H9 (cell line): ENCODE measurements at regions not wholly inside any gene's neighbourhood (a gene's known extent, or its start where the extent isn't known, plus 50 kb on each side); places are given as distances from the start of the nearest gene placed in this dataset.

Experiments
- DNase-seq: peaks from one replicate; pipeline ENCODE4 v3.0.0-alpha.2; 2017
- H2AFZ ChIP-seq: one replicate; pipeline ENCODE4 v1.6.1; 2013; ENCODE audit warnings: mild to moderate bottlenecking, low read length, control low read depth, moderate library complexity
- H2AK5ac ChIP-seq: 2 replicates; pipeline ENCODE4 v1.6.1; 2013; ENCODE audit warnings: low read length, control low read depth, mixed read lengths; ENCODE audit not compliant: insufficient read length
- H2BK120ac ChIP-seq: one replicate; pipeline ENCODE4 v1.6.1; 2013; ENCODE audit warnings: low read depth, mild to moderate bottlenecking, low read length, control low read depth, inconsistent platforms; ENCODE audit not compliant: poor library complexity, severe bottlenecking
- H2BK12ac ChIP-seq: 2 replicates; pipeline ENCODE4 v1.6.1; 2013; ENCODE audit warnings: low read length, control low read depth, mixed read lengths, low read depth; ENCODE audit not compliant: insufficient read length
- H2BK15ac ChIP-seq: 2 replicates; pipeline ENCODE4 v1.6.1; 2013; ENCODE audit warnings: low read depth, low read length, control low read depth
- H2BK20ac ChIP-seq: one replicate; pipeline ENCODE4 v1.6.1; 2013; ENCODE audit warnings: low read depth, mild to moderate bottlenecking, low read length, control low read depth, inconsistent platforms; ENCODE audit not compliant: poor library complexity, severe bottlenecking
- H2BK5ac ChIP-seq: 2 replicates; pipeline ENCODE4 v1.6.1; 2013; ENCODE audit warnings: low read length, control low read depth, mixed read lengths; ENCODE audit not compliant: insufficient read length
- H3K14ac ChIP-seq: 2 replicates; pipeline ENCODE4 v1.6.1; 2013; ENCODE audit warnings: low read length, control low read depth; ENCODE audit not compliant: insufficient read depth
- H3K18ac ChIP-seq: 2 replicates; pipeline ENCODE4 v1.6.1; 2013; ENCODE audit warnings: low read depth, mild to moderate bottlenecking, mixed read lengths, low read length, control low read depth; ENCODE audit not compliant: insufficient read length
- H3K23ac ChIP-seq: 2 replicates; pipeline ENCODE4 v1.6.1; 2013; ENCODE audit warnings: low read length, control low read depth, mixed read lengths, low read depth; ENCODE audit not compliant: insufficient read length
- H3K23me2 ChIP-seq: 2 replicates; pipeline ENCODE4 v1.6.1; 2013; ENCODE audit warnings: low read depth, mild to moderate bottlenecking, mixed read lengths, low read length, control low read depth; ENCODE audit not compliant: insufficient read length, poor library complexity, severe bottlenecking
- H3K27ac ChIP-seq: 2 replicates; pipeline ENCODE4 v1.5.1; 2013; ENCODE audit warnings: low read length, control low read depth, mixed read lengths, low read depth; ENCODE audit not compliant: insufficient read length
- H3K27me3 ChIP-seq: 2 replicates; pipeline ENCODE4 v1.6.1; 2013; ENCODE audit warnings: low read length, control low read depth, inconsistent platforms; ENCODE audit not compliant: insufficient read depth
- H3K4ac ChIP-seq: 2 replicates; pipeline ENCODE4 v1.6.1; 2013; ENCODE audit warnings: low read depth, mild to moderate bottlenecking, control low read depth, inconsistent platforms, low read length, moderate library complexity
- H3K4me1 ChIP-seq: 2 replicates; pipeline ENCODE4 v1.6.1; 2013; ENCODE audit warnings: low read length, control low read depth, inconsistent platforms; ENCODE audit not compliant: insufficient read depth
- H3K4me2 ChIP-seq: 2 replicates; pipeline ENCODE4 v1.6.1; 2013; ENCODE audit warnings: low read length, control low read depth, mixed read lengths; ENCODE audit not compliant: insufficient read length, insufficient read depth
- H3K56ac ChIP-seq: 2 replicates; pipeline ENCODE4 v1.6.1; 2013; ENCODE audit warnings: low read depth, mild to moderate bottlenecking, mixed read lengths, low read length, control low read depth; ENCODE audit not compliant: insufficient read length
- H3K79me1 ChIP-seq: 2 replicates; pipeline ENCODE4 v1.6.1; 2013; ENCODE audit warnings: low read depth, mild to moderate bottlenecking, moderate library complexity, low read length, control low read depth, inconsistent platforms; ENCODE audit not compliant: insufficient read depth, poor library complexity, severe bottlenecking
- H3K79me2 ChIP-seq: 2 replicates; pipeline ENCODE4 v1.6.1; 2013; ENCODE audit warnings: low read length, control low read depth, inconsistent platforms; ENCODE audit not compliant: insufficient read depth
- H3K9ac ChIP-seq: 2 replicates; pipeline ENCODE4 v1.6.1; 2013; ENCODE audit warnings: low read length, control low read depth, mixed read lengths; ENCODE audit not compliant: insufficient read length; ENCODE audit errors: extremely low read depth
- H3K9me3 ChIP-seq: one replicate; pipeline ENCODE4 v1.6.1; 2013; ENCODE audit warnings: low read depth, low read length, inconsistent platforms; ENCODE audit not compliant: control insufficient read depth
- H3T11ph ChIP-seq: one replicate; pipeline ENCODE4 v1.6.1; 2013; ENCODE audit warnings: mild to moderate bottlenecking, low read length, control low read depth, inconsistent platforms
- H4K20me1 ChIP-seq: one replicate; pipeline ENCODE4 v1.6.1; 2013; ENCODE audit not compliant: control insufficient read depth, insufficient read length, insufficient read depth
- H4K5ac ChIP-seq: 2 replicates; pipeline ENCODE4 v1.6.1; 2013; ENCODE audit warnings: low read depth, mild to moderate bottlenecking, mixed read lengths, low read length, control low read depth; ENCODE audit not compliant: insufficient read length
- H4K8ac ChIP-seq: replicated peaks from 2 replicates; pipeline ENCODE4 v1.6.1; 2013; ENCODE audit warnings: low read length, control low read depth, mixed read lengths, low read depth; ENCODE audit not compliant: insufficient read length
- H4K91ac ChIP-seq: 2 replicates; pipeline ENCODE4 v1.6.1; 2013; ENCODE audit warnings: low read depth, mild to moderate bottlenecking, moderate library complexity, mixed read lengths, low read length, control low read depth; ENCODE audit not compliant: insufficient read length
- H3K27ac Mint-ChIP-seq, 3 experiments: 2 replicates in 2 of 3; 3 replicates in 1 of 3; pipeline ENCODE4 v1.8.0; 2020 to 2021; ENCODE audit warnings: mixed read lengths in 3 of 3, mild to moderate bottlenecking in 1 of 3, moderate library complexity in 1 of 3
- H3K27me3 Mint-ChIP-seq: 2 replicates; pipeline ENCODE4 v1.8.0; 2021; ENCODE audit warnings: low read depth, mild to moderate bottlenecking, moderate library complexity, mixed read lengths
- H3K36me3 Mint-ChIP-seq, 3 experiments: 2 replicates in 2 of 3; 3 replicates in 1 of 3; pipeline ENCODE4 v1.8.0; 2020 to 2021; ENCODE audit warnings: low read depth in 3 of 3, mixed read lengths in 3 of 3; ENCODE audit not compliant: insufficient read depth in 1 of 3
- H3K4me1 Mint-ChIP-seq, 2 experiments: 2 replicates each; pipeline ENCODE4 v1.8.0; 2020; ENCODE audit warnings: mixed read lengths in 2 of 2
- H3K4me3 Mint-ChIP-seq, 2 experiments: 2 replicates in 1 of 2; 3 replicates in 1 of 2; pipeline ENCODE4 v1.8.0; 2020 to 2021; ENCODE audit warnings: mild to moderate bottlenecking in 2 of 2, mixed read lengths in 2 of 2, moderate library complexity in 1 of 2
- H3K9me3 Mint-ChIP-seq, 2 experiments: 2 replicates in 1 of 2; 3 replicates in 1 of 2; pipeline ENCODE4 v1.8.0; 2020; ENCODE audit warnings: mild to moderate bottlenecking in 2 of 2, mixed read lengths in 2 of 2, moderate library complexity in 1 of 2
- CTCF ChIP-seq: fragments of 200-600 bp; sonication (generic); conservative IDR thresholded peaks from 3 replicates; pipeline ENCODE4 v1.8.0; 2021; ENCODE audit warnings: antibody characterized with exemption, mild to moderate bottlenecking
- WGBS: extraction: QIAGEN DNeasy Blood & Tissue Kit; methylation state at CpG from one replicate; pipeline ENCODE4 v1.1.7; 2013; ENCODE audit warnings: missing lambda C conversion rate, low lambda C conversion rate, mixed read lengths; ENCODE audit not compliant: insufficient read length; ENCODE audit errors: extremely low coverage; 5-methylcytosine and 5-hydroxymethylcytosine counted together

- Histone ChIP-seq H3K4me1 (no peaks in the 10 kb centered on the region), H2BK12ac (no peak overlapping the region), H3K14ac (no peak overlapping the region), H3K4ac (no peak overlapping the region), H3K4me2 (no peak overlapping the region), H2BK20ac (no peak overlapping the region), H2BK120ac (no peak overlapping the region), H3K27me3 (no peaks in the 10 kb centered on the region), H3K79me2 (no peaks in the 10 kb centered on the region), H4K5ac (no peak overlapping the region), H4K20me1 (no peaks in the 10 kb centered on the region), H2BK15ac (no peak overlapping the region), H2AFZ (no peak overlapping the region), H3K23me2 (no peaks in the 10 kb centered on the region), H3T11ph (no peak overlapping the region), H3K56ac (no peak overlapping the region), H2BK5ac (no peak overlapping the region), H3K9ac (no peak overlapping the region), H2AK5ac (no peak overlapping the region), H3K27ac (no peak overlapping the region), H3K23ac (no peak overlapping the region), H3K79me1 (no peaks in the 10 kb centered on the region), H4K91ac (no peak overlapping the region), H3K9me3 (no peaks in the 10 kb centered on the region), H4K8ac (no peak overlapping the region), H3K18ac (no peak overlapping the region)
- Mint-ChIP-seq H3K9me3 (no peaks in the 10 kb centered on the region), H3K4me1 (peaks cover 6 to 8% of the 10 kb centered on the region in 2 experiments; a peak in 3 of 4 replicates), H3K36me3 (no peaks in the 10 kb centered on the region), H3K4me3 (no peak overlapping the region), H3K27ac (no peak overlapping the region), H3K27me3 (no peaks in the 10 kb centered on the region)
- no CpG with 5 or more reads among the region's 3 CpGs for WGBS
- no peak for TF ChIP-seq CTCF
- no peak for DNase-seq
Observed at GRCh38 chr1:88098881-88099280, 585.2 kb upstream of the PKN2 start.
